H1 (cell line): ENCODE measurements at regions not wholly inside any gene's neighbourhood (a gene's known extent, or its start where the extent isn't known, plus 50 kb on each side); places are given as distances from the start of the nearest gene placed in this dataset.

Experiments
- CTCF ChIA-PET: fragments of 300-600 bp; sonication (Branson Sonifier 250); formaldehyde crosslinking; loops from one replicate; lab custom pipeline; 2021; ENCODE audit not compliant: partially characterized antibody; lab: Charles Lee
- POLR2A ChIA-PET: fragments of 300-600 bp; sonication (Branson Sonifier 250); formaldehyde crosslinking; loops from one replicate; lab custom pipeline; 2021; ENCODE audit warnings: inconsistent platforms; ENCODE audit not compliant: partially characterized antibody; lab: Charles Lee
- DNase-seq, 2 experiments: peaks; one replicate each; pipeline versions ENCODE4 v3.0.0 to v3.0.0-alpha.2; 2010 to 2022; ENCODE audit warnings: low spot score in 2 of 2, low read depth in 1 of 2, mixed read lengths in 1 of 2
- FAIRE-seq: peaks from 2 replicates; lab custom pipeline; 2011; peaks lifted over from hg19 to GRCh38; lab: Jason Lieb, UNC
- H2AFZ ChIP-seq: 2 replicates; pipeline ENCODE4 v1.8.1; 2012; ENCODE audit warnings: low read length, inconsistent platforms
- H2AK5ac ChIP-seq: 2 replicates; pipeline ENCODE4 v1.6.1; 2013; ENCODE audit warnings: low read depth, low read length
- H2BK120ac ChIP-seq: replicated peaks from 2 replicates; pipeline ENCODE3; 2013; ENCODE audit warnings: low read depth, low read length, inconsistent platforms
- H2BK12ac ChIP-seq: 2 replicates; pipeline ENCODE4 v1.6.1; 2013; ENCODE audit warnings: low read depth, low read length
- H2BK15ac ChIP-seq: 2 replicates; pipeline ENCODE4 v1.6.1; 2013; ENCODE audit warnings: low read length
- H2BK20ac ChIP-seq: 2 replicates; pipeline ENCODE4 v1.6.1; 2013; ENCODE audit warnings: low read length
- H2BK5ac ChIP-seq: 2 replicates; pipeline ENCODE4 v1.6.1; 2013; ENCODE audit warnings: low read depth, low read length
- H3K14ac ChIP-seq: 2 replicates; pipeline ENCODE4 v1.6.1; 2013; ENCODE audit warnings: inconsistent platforms; ENCODE audit not compliant: insufficient read length
- H3K18ac ChIP-seq: 2 replicates; pipeline ENCODE4 v1.6.1; 2013; ENCODE audit warnings: low read length; ENCODE audit errors: extremely low read depth
- H3K23ac ChIP-seq: 2 replicates; pipeline ENCODE4 v1.6.1; 2013; ENCODE audit warnings: inconsistent platforms; ENCODE audit not compliant: insufficient read length
- H3K23me2 ChIP-seq: 2 replicates; pipeline ENCODE4 v1.6.1; 2013; ENCODE audit warnings: low read depth, low read length
- H3K27ac ChIP-seq: 2 replicates; pipeline ENCODE4 v1.6.1; 2011; ENCODE audit warnings: low read depth, low read length, inconsistent platforms
- H3K27me3 ChIP-seq, 4 experiments: replicated peaks in 1 of 4; 1 replicate in 1 of 4; 2 replicates in 3 of 4; pipeline versions ENCODE4 v1.6.1 to v1.8.1; 2011 to 2013; ENCODE audit warnings: low read length in 3 of 4, mild to moderate bottlenecking in 3 of 4, inconsistent platforms in 2 of 4, mixed read lengths in 2 of 4, moderate library complexity in 1 of 4; ENCODE audit not compliant: control insufficient read depth in 3 of 4, insufficient read depth in 3 of 4; ENCODE audit errors: extremely low read depth in 1 of 4
- H3K36me3 ChIP-seq, 4 experiments: 2 replicates each; pipeline versions ENCODE4 v1.6.1 to v1.8.1; 2011 to 2013; ENCODE audit warnings: mild to moderate bottlenecking in 4 of 4, low read length in 3 of 4, moderate library complexity in 2 of 4, control low read depth in 1 of 4, inconsistent platforms in 1 of 4; ENCODE audit not compliant: insufficient read depth in 4 of 4, control insufficient read depth in 2 of 4
- H3K4ac ChIP-seq: replicated peaks from 2 replicates; pipeline ENCODE3; 2013; ENCODE audit warnings: low read length, low read depth, mixed read lengths, inconsistent platforms; ENCODE audit not compliant: insufficient read length
- H3K4me1 ChIP-seq, 4 experiments: replicated peaks in 1 of 4; 1 replicate in 1 of 4; 2 replicates in 3 of 4; pipeline versions ENCODE4 v1.6.1 to v1.8.1; 2011 to 2013; ENCODE audit warnings: low read length in 3 of 4, inconsistent platforms in 2 of 4, mixed read lengths in 1 of 4; ENCODE audit not compliant: insufficient read depth in 4 of 4, control insufficient read depth in 3 of 4
- H3K4me2 ChIP-seq, 2 experiments: 2 replicates each; pipeline versions ENCODE4 v1.6.1 to v1.8.1; 2011 to 2013; ENCODE audit warnings: low read depth in 2 of 2, low read length in 2 of 2, control low read depth in 1 of 2, inconsistent platforms in 1 of 2, mild to moderate bottlenecking in 1 of 2; ENCODE audit not compliant: insufficient read depth in 1 of 2
- H3K4me3 ChIP-seq, 4 experiments: fragments of 200-600, 300-600 bp in 1 of 4; sonication (generic), shearing (Covaris generic), sonication (Bioruptor Twin) in 1 of 4; 2 replicates each; pipeline versions ENCODE4 v1.5.1 to v1.8.1; 2011 to 2016; ENCODE audit warnings: low read length in 4 of 4, low read depth in 3 of 4, control low read depth in 2 of 4, inconsistent platforms in 2 of 4, mild to moderate bottlenecking in 2 of 4, mixed read lengths in 1 of 4, moderate library complexity in 1 of 4; ENCODE audit not compliant: insufficient read depth in 2 of 4; ENCODE audit errors: extremely low read depth in 1 of 4
- H3K56ac ChIP-seq: replicated peaks from 2 replicates; pipeline ENCODE3; 2013; ENCODE audit warnings: low read depth, mild to moderate bottlenecking, mixed read lengths, low read length, inconsistent platforms; ENCODE audit not compliant: insufficient read length
- H3K79me1 ChIP-seq: 2 replicates; pipeline ENCODE4 v1.6.1; 2013; ENCODE audit warnings: low read depth, low read length, control low read depth
- H3K79me2 ChIP-seq, 2 experiments: 2 replicates each; pipeline versions ENCODE4 v1.6.1 to v1.8.1; 2012 to 2013; ENCODE audit warnings: low read length in 2 of 2, mild to moderate bottlenecking in 2 of 2, inconsistent platforms in 1 of 2; ENCODE audit not compliant: insufficient read depth in 2 of 2, control insufficient read depth in 1 of 2
- H3K9ac ChIP-seq, 4 experiments: replicated peaks in 1 of 4; 1 replicate in 1 of 4; 2 replicates in 3 of 4; pipeline versions ENCODE4 v1.6.1 to v1.8.1; 2011 to 2013; ENCODE audit warnings: low read depth in 3 of 4, low read length in 3 of 4, control low read depth in 2 of 4, mild to moderate bottlenecking in 2 of 4, moderate library complexity in 2 of 4, inconsistent platforms in 1 of 4; ENCODE audit errors: extremely low read depth in 1 of 4
- H3K9me3 ChIP-seq, 2 experiments: 2 replicates each; pipeline versions ENCODE4 v1.6.1 to v1.8.1; 2012 to 2013; ENCODE audit warnings: mild to moderate bottlenecking in 2 of 2, moderate library complexity in 2 of 2, control low read depth in 1 of 2, inconsistent platforms in 1 of 2, low read depth in 1 of 2, low read length in 1 of 2, mixed read lengths in 1 of 2; ENCODE audit not compliant: insufficient read depth in 2 of 2
- H4K20me1 ChIP-seq, 2 experiments: replicated peaks in 1 of 2; 2 replicates each; pipeline versions ENCODE3 to v1.8.1; 2011 to 2013; ENCODE audit warnings: inconsistent platforms in 2 of 2, low read length in 2 of 2, mild to moderate bottlenecking in 1 of 2; ENCODE audit not compliant: insufficient read depth in 2 of 2, control insufficient read depth in 1 of 2
- H4K5ac ChIP-seq: 2 replicates; pipeline ENCODE4 v1.6.1; 2013; ENCODE audit warnings: low read length, low read depth, mixed read lengths, inconsistent platforms; ENCODE audit not compliant: insufficient read length
- H4K8ac ChIP-seq: 2 replicates; pipeline ENCODE4 v1.8.0; 2013; ENCODE audit warnings: mild to moderate bottlenecking, moderate library complexity, low read length, inconsistent platforms; ENCODE audit not compliant: insufficient read depth; ENCODE audit errors: extremely low read depth
- H4K91ac ChIP-seq: replicated peaks from 2 replicates; pipeline ENCODE3; 2013; ENCODE audit warnings: low read length, mixed read lengths, inconsistent platforms; ENCODE audit not compliant: insufficient read length
- ATF2 ChIP-seq: IDR thresholded peaks from 2 replicates; pipeline ENCODE4 v1.6.1; 2012; ENCODE audit warnings: low read length, inconsistent platforms
- ATF3 ChIP-seq: IDR thresholded peaks from 2 replicates; pipeline ENCODE4 v1.6.1; 2011; ENCODE audit warnings: low read depth, mild to moderate bottlenecking, low read length; ENCODE audit not compliant: insufficient read depth
- EZH2 ChIP-seq: fragments of 200-600 bp; sonication (generic); IDR thresholded peaks from 2 replicates; pipeline ENCODE4 v1.7.1; 2012; ENCODE audit warnings: low read depth, mild to moderate bottlenecking, moderate library complexity, low read length, inconsistent platforms; ENCODE audit not compliant: severe bottlenecking
- KDM1A ChIP-seq: fragments of 200-600, 300-600 bp; sonication (generic); IDR thresholded peaks from 2 replicates; pipeline ENCODE4 v1.7.1; 2016; ENCODE audit warnings: mild to moderate bottlenecking, low read length, borderline replicate concordance
- KDM4A ChIP-seq: IDR thresholded peaks from one replicate; pipeline ENCODE4 v1.7.1; 2012; ENCODE audit warnings: low read depth, mild to moderate bottlenecking, moderate library complexity, low read length, inconsistent platforms; ENCODE audit not compliant: severe bottlenecking
- KDM5A ChIP-seq: fragments of 200-600 bp; IDR thresholded peaks from 2 replicates; pipeline ENCODE4 v1.7.1; 2012; ENCODE audit warnings: mild to moderate bottlenecking, low read length, inconsistent platforms, mixed read lengths
- PHF8 ChIP-seq: fragments of 200-600 bp; sonication (generic); conservative IDR thresholded peaks from 2 replicates; pipeline ENCODE4 v1.7.1; 2012; ENCODE audit warnings: low read depth, mild to moderate bottlenecking, inconsistent platforms, low read length, moderate library complexity
- POLR2AphosphoS5 ChIP-seq: IDR thresholded peaks from 2 replicates; pipeline ENCODE4 v1.6.1; 2011; ENCODE audit warnings: low read depth, low read length
- RNF2 ChIP-seq: fragments of 200-900, 300-1000 bp; sonication (generic); IDR thresholded peaks from 2 replicates; pipeline ENCODE4 v1.7.1; 2016; ENCODE audit warnings: borderline replicate concordance, low read depth, mild to moderate bottlenecking, antibody characterized with exemption, low read length; ENCODE audit not compliant: poor library complexity, severe bottlenecking; ENCODE audit errors: missing control alignments
- SP1 ChIP-seq: IDR thresholded peaks from 2 replicates; pipeline ENCODE4 v1.6.1; 2011; ENCODE audit warnings: low read depth, low read length
- TAF1 ChIP-seq: IDR thresholded peaks from 2 replicates; pipeline ENCODE4 v1.6.1; 2011; ENCODE audit warnings: mild to moderate bottlenecking, low read depth, low read length
- TCF12 ChIP-seq: IDR thresholded peaks from 2 replicates; pipeline ENCODE4 v1.6.1; 2011; ENCODE audit warnings: low read depth, mild to moderate bottlenecking, low read length
- WGBS, 2 experiments: shearing (Covaris generic) in 1 of 2; methylation state at CpG; one replicate each; pipeline versions ENCODE4 v1.1.6 to v1.1.7; 2013 to 2015; ENCODE audit warnings: low lambda C conversion rate in 2 of 2, mixed read lengths in 2 of 2, inconsistent platforms in 1 of 2, low coverage in 1 of 2, missing lambda C conversion rate in 1 of 2; ENCODE audit not compliant: insufficient replicate concordance in 2 of 2, insufficient coverage in 1 of 2, insufficient read length in 1 of 2; ENCODE audit errors: extremely low coverage in 1 of 2, missing lambda C conversion rate in 1 of 2; 5-methylcytosine and 5-hydroxymethylcytosine counted together

GRCh38 chr16:80079072-80079471, 461.7 kb upstream of the DYNLRB2 start:
- no peak overlapping the region for H4K5ac ChIP-seq
- CTCF ChIA-PET: interaction anchor here (0.6 to 1.4 kb wide), 2 partner anchors 82 to 465 kb away, joined by 4 to 6 read pairs; no protein-coding TSS in a partner anchor
- H3K23me2 ChIP-seq: peaks cover 5% of the 10 kb centered on the region; the same call in 1 of the 2 replicates
- H3K23ac ChIP-seq: no peak overlapping the region
- H2AFZ ChIP-seq: no peak overlapping the region
- H3K9ac ChIP-seq: no peak overlapping the region
- no peak overlapping the region for H3K4ac ChIP-seq
- H2BK20ac ChIP-seq: no peak overlapping the region
- H4K20me1 ChIP-seq: no peaks in the 10 kb centered on the region
- H3K79me2 ChIP-seq: no peaks in the 10 kb centered on the region
- no peak overlapping the region for H3K14ac ChIP-seq
- no peak overlapping the region for H2AK5ac ChIP-seq
- H2BK120ac ChIP-seq: no peak overlapping the region
- H3K4me1 ChIP-seq: no peaks in the 10 kb centered on the region
- H2BK15ac ChIP-seq: no peak overlapping the region
- H3K9me3 ChIP-seq: no peaks in the 10 kb centered on the region
- H3K27ac ChIP-seq: no peak overlapping the region
- no peak overlapping the region for H3K56ac ChIP-seq
- H4K8ac ChIP-seq: no peak overlapping the region
- H2BK12ac ChIP-seq: no peak overlapping the region
- no peaks in the 10 kb centered on the region for H3K27me3 ChIP-seq
- POLR2A ChIA-PET: no interaction called here
- no peaks in the 10 kb centered on the region for H3K36me3 ChIP-seq
- H3K79me1 ChIP-seq: no peaks in the 10 kb centered on the region
- H3K18ac ChIP-seq: no peak overlapping the region
- H3K4me2 ChIP-seq: no peak overlapping the region
- DNase-seq (no peak), FAIRE-seq (no peak)
- no peak overlapping the region for H3K4me3 ChIP-seq
- H4K91ac ChIP-seq: no peak overlapping the region
- 84% methylated on average over 3 of the region's 3 CpGs; no CpG with 5 or more reads in 1 of the 2 experiments for WGBS, 2 experiments
- H2BK5ac ChIP-seq: no peak overlapping the region
- TF ChIP-seq RNF2 (no peak), PHF8 (no peak), SP1 (no peak), EZH2 (no peak), POLR2AphosphoS5 (no peak), TAF1 (no peak), KDM4A (no peak), ATF3 (no peak), KDM5A (no peak), ATF2 (no peak), KDM1A (no peak), TCF12 (no peak)
